Ascending aorta (tissue), 2 donors: ENCODE measurements at regions not wholly inside any gene's neighbourhood (a gene's known extent, or its start where the extent isn't known, plus 50 kb on each side); places are given as distances from the start of the nearest gene placed in this dataset.

Experiments
- DNase-seq, 2 donors: peaks; one replicate each; pipeline ENCODE4 v3.0.0-alpha.2; 2019; ENCODE audit warnings: low spot score in 2 of 2
- H3K27ac ChIP-seq, 2 donors: fragments of 200-600 bp; sonication (generic); one replicate each; pipeline ENCODE4 v1.5.1; 2016 to 2017; ENCODE audit warnings: mild to moderate bottlenecking in 1 of 2
- H3K27me3 ChIP-seq: fragments of 200-600 bp; sonication (generic); one replicate; pipeline ENCODE4 v1.5.1; 2017
- H3K36me3 ChIP-seq, 2 donors: fragments of 200-600 bp; sonication (generic); one replicate each; pipeline ENCODE4 v1.5.1; 2016
- H3K4me1 ChIP-seq, 2 donors: fragments of 200-600 bp; sonication (generic); one replicate each; pipeline ENCODE4 v1.5.1; 2016 to 2017; ENCODE audit warnings: mild to moderate bottlenecking in 1 of 2
- H3K4me3 ChIP-seq, 2 donors: fragments of 200-600 bp; sonication (generic); one replicate each; pipeline ENCODE4 v1.5.1; 2016 to 2017; ENCODE audit warnings: mild to moderate bottlenecking in 1 of 2
- H3K9me3 ChIP-seq, 2 donors: fragments of 200-600 bp; sonication (generic); one replicate each; pipeline ENCODE4 v1.5.1; 2016
- CTCF ChIP-seq, 3 experiments: fragments of 200-600 bp in 2 of 3; fragments of 450-650 bp in 1 of 3; sonication (generic) in 2 of 3; IDR thresholded peaks; one replicate each; pipeline ENCODE4 v1.5.1; 2016 to 2019; ENCODE audit warnings: antibody characterized with exemption in 3 of 3, mild to moderate bottlenecking in 1 of 3, moderate library complexity in 1 of 3
- intact Hi-C: fragments of 100-400 bp; cut with DNase I; formaldehyde crosslinking; loops from one replicate; pipeline ENCODE4 v1.15.1; 2023

- no peaks in the 10 kb centered on the region for H3K9me3 ChIP-seq
- no peaks in the 10 kb centered on the region for H3K36me3 ChIP-seq
- no peak overlapping the region for H3K4me3 ChIP-seq
- H3K4me1 ChIP-seq: no peaks in the 10 kb centered on the region
- peak; percentile 60 to 82 (median 75) for TF ChIP-seq CTCF (IDR thresholded peaks at IDR 0.05)
- intact Hi-C loops: loop anchor here (5.0 to 10.0 kb wide), 3 partner anchors 686 to 836 kb away; no protein-coding TSS in a partner anchor
- H3K27me3 ChIP-seq: no peaks in the 10 kb centered on the region
- DNase-seq: peak in 1 of 2 donors; percentile 77
- no peak overlapping the region for H3K27ac ChIP-seq
Observed at GRCh38 chr4:138870737-138871554, 144.6 kb upstream of the NOCT start.

- no peak for TF ChIP-seq CTCF (IDR thresholded peaks at IDR 0.05)
- H3K9me3 ChIP-seq: no peaks in the 10 kb centered on the region
- intact Hi-C loops: loop anchor here (5.0 to 10.0 kb wide), 3 partner anchors 685 to 835 kb away; no protein-coding TSS in a partner anchor
- H3K4me3 ChIP-seq: no peak overlapping the region
- H3K4me1 ChIP-seq: no peaks in the 10 kb centered on the region
- no peak overlapping the region for H3K27ac ChIP-seq
- H3K27me3 ChIP-seq: no peaks in the 10 kb centered on the region
- H3K36me3 ChIP-seq: no peaks in the 10 kb centered on the region
- DNase-seq: no peak
Observed at GRCh38 chr4:138869631-138870030, 145.9 kb upstream of the NOCT start.

- Histone ChIP-seq H3K4me1 (no peaks in the 10 kb centered on the region), H3K9me3 (no peaks in the 10 kb centered on the region), H3K27me3 (no peaks in the 10 kb centered on the region), H3K27ac (no peak overlapping the region), H3K4me3 (no peak overlapping the region), H3K36me3 (no peaks in the 10 kb centered on the region)
- no peak for TF ChIP-seq CTCF (IDR thresholded peaks at IDR 0.05)
- no peak for DNase-seq
- intact Hi-C loops: no loop called here
Observed at GRCh38 chr4:138869165-138869564, 146.4 kb upstream of the NOCT start.

- Histone ChIP-seq H3K4me3 (no peak overlapping the region), H3K36me3 (no peaks in the 10 kb centered on the region), H3K9me3 (no peaks in the 10 kb centered on the region), H3K27ac (no peak overlapping the region), H3K4me1 (no peaks in the 10 kb centered on the region), H3K27me3 (no peaks in the 10 kb centered on the region)
- intact Hi-C loops: no loop called here
- DNase-seq: no peak
- no peak for TF ChIP-seq CTCF (IDR thresholded peaks at IDR 0.05)
Observed at GRCh38 chr4:138868562-138868961, 147.0 kb upstream of the NOCT start.

- TF ChIP-seq CTCF (IDR thresholded peaks at IDR 0.05): no peak
Observed at GRCh38 chr4:138867404-138867803, 148.2 kb upstream of the NOCT start.

More at GRCh38 chr4:138867404-138867803, 148.2 kb upstream of the NOCT start:
- Histone ChIP-seq H3K4me1 (no peaks in the 10 kb centered on the region), H3K27me3 (no peaks in the 10 kb centered on the region), H3K4me3 (no peak overlapping the region), H3K27ac (no peak overlapping the region), H3K36me3 (no peaks in the 10 kb centered on the region), H3K9me3 (no peaks in the 10 kb centered on the region)
- intact Hi-C loops: no loop called here
- DNase-seq: no peak
